HCT116 (cell line): ENCODE measurements at regions not wholly inside any gene's neighbourhood (a gene's known extent, or its start where the extent isn't known, plus 50 kb on each side); places are given as distances from the start of the nearest gene placed in this dataset.

ENCODE experiments used
- ATAC-seq: fragments of 200-7000 bp; cut with Tn5 transposase; 2 replicates; pipeline ENCODE4 v1.9.1; 2020; ENCODE audit warnings: mild to moderate bottlenecking, moderate library complexity
- BruUV-seq: library from RNA; stranded (reverse); fragments of 400-500 nt; replicated peaks from 2 replicates; lab custom pipeline; 2021; lab: Mats Ljungman, UMichigan
- CTCF ChIA-PET: fragments of 300-600 bp; sonication (Branson Sonifier 250); formaldehyde crosslinking; loops from one replicate; lab custom pipeline; 2021; ENCODE audit warnings: antibody characterized with exemption; lab: Charles Lee
- POLR2A ChIA-PET: fragments of 300-600, 350-600 bp; sonication (Branson Sonifier 250); formaldehyde crosslinking; loops from one replicate; lab custom pipeline; 2021; ENCODE audit warnings: antibody characterized with exemption; lab: Charles Lee
- RAD21 ChIA-PET, 2 experiments: fragments of 300-600 bp; sonication (Branson Sonifier 250); formaldehyde crosslinking; loops; one replicate each; lab custom pipeline; 2023; ENCODE audit warnings: low total read pairs in 2 of 2; ENCODE audit not compliant: uncharacterized antibody in 2 of 2, unreplicated experiment in 2 of 2, low non-redundant PET in 1 of 2; lab: Charles Lee
- DNase-seq: peaks from one replicate; pipeline ENCODE4 v3.0.0-alpha.2; 2010; ENCODE audit warnings: low read depth, low spot score
- H2AFZ ChIP-seq: fragments of 200-600 bp; shearing (Covaris generic), sonication (generic); 2 replicates; pipeline ENCODE4 v1.6.1; 2017; ENCODE audit warnings: low read depth, mixed run types, mixed read lengths, antibody characterized with exemption, low read length; ENCODE audit not compliant: poor library complexity, severe bottlenecking
- H3K27ac ChIP-seq: 2 replicates; pipeline ENCODE4 v1.5.1; 2012; ENCODE audit warnings: low read depth, low read length
- H3K27me3 ChIP-seq: fragments of 200-600 bp; sonication (generic); 2 replicates; pipeline ENCODE4 v1.6.1; 2016; ENCODE audit warnings: mixed run types, low read length, mixed read lengths; ENCODE audit not compliant: insufficient read depth
- H3K36me3 ChIP-seq, 2 experiments: fragments of 200-500 bp in 1 of 2; fragments of 200-600 bp in 1 of 2; sonication (Bioruptor generic) in 1 of 2; sonication (generic) in 1 of 2; 2 replicates each; pipeline versions ENCODE4 v1.5.1 to v1.6.1; 2014 to 2016; ENCODE audit warnings: low read length in 2 of 2, inconsistent platforms in 1 of 2, mixed read lengths in 1 of 2, mixed run types in 1 of 2; ENCODE audit not compliant: insufficient read depth in 2 of 2, control insufficient read depth in 1 of 2
- H3K4me1 ChIP-seq, 2 experiments: fragments of 200-600 bp in 1 of 2; sonication (generic) in 1 of 2; 2 replicates each; pipeline versions ENCODE4 v1.5.1 to v1.6.1; 2012 to 2017; ENCODE audit warnings: low read length in 2 of 2, inconsistent platforms in 1 of 2, mild to moderate bottlenecking in 1 of 2, mixed read lengths in 1 of 2, mixed run types in 1 of 2, moderate library complexity in 1 of 2; ENCODE audit not compliant: insufficient read depth in 2 of 2, control insufficient read depth in 1 of 2
- H3K4me2 ChIP-seq: fragments of 200-600 bp; sonication (generic); 2 replicates; pipeline ENCODE4 v1.6.1; 2017; ENCODE audit warnings: mixed run types, low read length, mixed read lengths
- H3K4me3 ChIP-seq, 2 experiments: fragments of 200-600 bp in 1 of 2; sonication (generic) in 1 of 2; replicated peaks in 1 of 2; 2 replicates each; pipeline ENCODE4 v1.5.1; 2011 to 2016; ENCODE audit warnings: low read length in 2 of 2, control low read depth in 1 of 2, low read depth in 1 of 2, mild to moderate bottlenecking in 1 of 2, mixed read lengths in 1 of 2, mixed run types in 1 of 2
- H3K79me2 ChIP-seq: fragments of 200-600 bp; sonication (generic); 2 replicates; pipeline ENCODE4 v1.6.1; 2017; ENCODE audit warnings: mild to moderate bottlenecking, mixed run types, low read length, moderate library complexity, mixed read lengths; ENCODE audit not compliant: insufficient read depth
- H3K9ac ChIP-seq: fragments of 200-600 bp; sonication (generic); 2 replicates; pipeline ENCODE4 v1.6.1; 2016; ENCODE audit warnings: low read length, mixed read lengths
- H3K9me2 ChIP-seq: fragments of 200-600 bp; sonication (generic), shearing (Covaris generic); 2 replicates; pipeline ENCODE4 v1.6.1; 2017; ENCODE audit warnings: mixed run types, mild to moderate bottlenecking, moderate library complexity; ENCODE audit not compliant: insufficient read depth
- H3K9me3 ChIP-seq, 2 experiments: fragments of 200-500 bp in 1 of 2; fragments of 200-600 bp in 1 of 2; sonication (Bioruptor generic) in 1 of 2; sonication (generic) in 1 of 2; 2 replicates each; pipeline ENCODE4 v1.6.1; 2014 to 2017; ENCODE audit warnings: low read length in 2 of 2, mixed read lengths in 2 of 2, inconsistent platforms in 1 of 2, low read depth in 1 of 2, mild to moderate bottlenecking in 1 of 2, mixed run types in 1 of 2, moderate library complexity in 1 of 2; ENCODE audit not compliant: control insufficient read depth in 1 of 2, insufficient read depth in 1 of 2
- H4K20me1 ChIP-seq: fragments of 200-600 bp; sonication (generic), shearing (Covaris generic); 2 replicates; pipeline ENCODE4 v1.6.1; 2017; ENCODE audit warnings: mixed run types, mild to moderate bottlenecking, moderate library complexity; ENCODE audit not compliant: insufficient read depth
- ATF3 ChIP-seq: IDR thresholded peaks from 2 replicates; pipeline ENCODE4 v1.6.1; 2012
- CBX3 ChIP-seq: IDR thresholded peaks from 2 replicates; pipeline ENCODE4 v1.6.1; 2012; ENCODE audit warnings: low read depth
- CTCF ChIP-seq, 3 experiments: fragments of 200-600 bp in 1 of 3; sonication (generic) in 1 of 3; IDR thresholded peaks in 2 of 3; conservative IDR thresholded peaks in 1 of 3; 2 replicates each; pipeline ENCODE4 v1.5.1; 2012 to 2017; ENCODE audit warnings: low read depth in 2 of 3, low read length in 2 of 3, antibody characterized with exemption in 1 of 3, borderline replicate concordance in 1 of 3, control low read depth in 1 of 3, mild to moderate bottlenecking in 1 of 3, mixed read lengths in 1 of 3, mixed run types in 1 of 3, moderate library complexity in 1 of 3; ENCODE audit not compliant: insufficient read depth in 1 of 3
- EGR1 ChIP-seq: IDR thresholded peaks from 2 replicates; pipeline ENCODE4 v1.6.1; 2012; ENCODE audit warnings: low read depth
- ELF1 ChIP-seq: IDR thresholded peaks from 2 replicates; pipeline ENCODE4 v1.6.1; 2012; ENCODE audit warnings: low read depth, borderline replicate concordance
- EZH2 ChIP-seq: fragments of 200-600 bp; sonication (generic); IDR thresholded peaks from 2 replicates; pipeline ENCODE4 v1.6.1; 2017; ENCODE audit warnings: antibody characterized with exemption, mixed run types
- EZH2phosphoT487 ChIP-seq: fragments of 200-600 bp; IDR thresholded peaks from 2 replicates; pipeline ENCODE4 v1.6.1; 2018; ENCODE audit warnings: antibody characterized with exemption, borderline replicate concordance
- FOSL1 ChIP-seq: IDR thresholded peaks from 2 replicates; pipeline ENCODE4 v1.6.1; 2012; ENCODE audit warnings: low read depth
- MAX ChIP-seq: IDR thresholded peaks from 2 replicates; pipeline ENCODE4 v1.6.1; 2012
- POLR2AphosphoS5 ChIP-seq: IDR thresholded peaks from 2 replicates; pipeline ENCODE4 v1.6.1; 2011; ENCODE audit warnings: mild to moderate bottlenecking, low read depth, low read length, moderate library complexity
- SRF ChIP-seq: IDR thresholded peaks from 2 replicates; pipeline ENCODE4 v1.6.1; 2012; ENCODE audit warnings: low read depth
- TCF7L2 ChIP-seq: IDR thresholded peaks from 2 replicates; pipeline ENCODE4 v1.7.0; 2011; ENCODE audit warnings: borderline replicate concordance, inconsistent platforms; ENCODE audit not compliant: insufficient read depth, insufficient read length; ENCODE audit errors: extremely low read depth
- YY1 ChIP-seq: IDR thresholded peaks from 2 replicates; pipeline ENCODE4 v1.6.1; 2011; ENCODE audit warnings: low read length, low read depth, moderate library complexity, mild to moderate bottlenecking; ENCODE audit not compliant: insufficient replicate concordance; ENCODE audit errors: extremely low read depth
- ZBTB33 ChIP-seq: IDR thresholded peaks from 2 replicates; pipeline ENCODE4 v1.6.1; 2011; ENCODE audit warnings: mild to moderate bottlenecking, low read length, moderate library complexity; ENCODE audit not compliant: insufficient replicate concordance; ENCODE audit errors: extremely low read depth
- intact Hi-C: fragments of 100-400 bp; cut with micrococcal nuclease; formaldehyde crosslinking; loops from 2 replicates; pipeline ENCODE4 v1.10.0; 2022

GRCh38 chr12:87846045-87846444 is 183.2 kb downstream of the C12orf50 start:
- DNase-seq: no peak
- Histone ChIP-seq H3K27ac (no peak overlapping the region), H3K4me2 (no peak overlapping the region), H3K9ac (no peak overlapping the region), H3K4me3 (no peak overlapping the region), H3K27me3 (no peaks in the 10 kb centered on the region), H3K9me2 (no peaks in the 10 kb centered on the region), H3K4me1 (no peaks in the 10 kb centered on the region), H4K20me1 (no peaks in the 10 kb centered on the region), H3K36me3 (no peaks in the 10 kb centered on the region), H3K79me2 (no peaks in the 10 kb centered on the region), H2AFZ (no peak overlapping the region), H3K9me3 (no peaks in the 10 kb centered on the region)
- RAD21 ChIA-PET: no interaction called here
- no peak for ATAC-seq
- intact Hi-C loops: loop anchor here (5.0 to 10.0 kb wide), 3 partner anchors 574 to 919 kb away; no protein-coding TSS in a partner anchor
- POLR2A ChIA-PET: interaction anchor here (0.7 kb wide), 1 partner anchor 633 kb away, joined by 3 read pairs; no protein-coding TSS in a partner anchor
- no TSS peak for BruUV-seq
- TF ChIP-seq FOSL1 (no peak), EZH2 (no peak), ZBTB33 (no peak), MAX (no peak), TCF7L2 (no peak), EZH2phosphoT487 (no peak), CTCF (IDR thresholded peaks at IDR 0.05 in 2 of 3, conservative IDR thresholded peaks at IDR 0.05 in 1 of 3; ENCODE audit: borderline replicate concordance in 1 of 3, insufficient read depth in 1 of 3, low read depth in 2 of 3, low read length in 2 of 3) (no peak), POLR2AphosphoS5 (no peak), EGR1 (no peak), ELF1 (no peak), SRF (no peak), ATF3 (no peak), CBX3 (no peak), YY1 (no peak)
- CTCF ChIA-PET: no interaction called here
